Liver (tissue), 8 donors: ENCODE measurements at regions not wholly inside any gene's neighbourhood (a gene's known extent, or its start where the extent isn't known, plus 50 kb on each side); places are given as distances from the start of the nearest gene placed in this dataset.
"Not testable (repeated sequence)": the region's sequence is repeated elsewhere in the genome, so short reads cannot be mapped to it uniquely, and the experiment has no call there.

Experiments
- DNase-seq: peaks from one replicate; pipeline ENCODE4 v3.0.0-alpha.2; 2017; ENCODE audit warnings: low spot score
- H3K27ac ChIP-seq, 2 donors: one replicate each; pipeline ENCODE4 v1.7.0; 2013; ENCODE audit warnings: inconsistent platforms in 2 of 2, low read length in 2 of 2, control low read depth in 1 of 2, low read depth in 1 of 2, mild to moderate bottlenecking in 1 of 2
- H3K27me3 ChIP-seq, 4 donors: one replicate each; pipeline versions ENCODE4 v1.6.1 to v1.7.0; 2013; ENCODE audit warnings: low read length in 3 of 4, inconsistent platforms in 1 of 4, mild to moderate bottlenecking in 1 of 4, moderate library complexity in 1 of 4; ENCODE audit not compliant: control insufficient read depth in 4 of 4, insufficient read depth in 4 of 4
- H3K36me3 ChIP-seq, 4 donors: one replicate each; pipeline versions ENCODE4 v1.6.1 to v1.7.0; 2013; ENCODE audit warnings: low read length in 3 of 4, mild to moderate bottlenecking in 3 of 4, low read depth in 1 of 4, moderate library complexity in 1 of 4; ENCODE audit not compliant: control insufficient read depth in 4 of 4, insufficient read depth in 3 of 4
- H3K4me1 ChIP-seq, 4 donors: one replicate each; pipeline versions ENCODE4 v1.6.1 to v1.7.0; 2013; ENCODE audit warnings: low read length in 3 of 4, mild to moderate bottlenecking in 3 of 4, moderate library complexity in 1 of 4; ENCODE audit not compliant: control insufficient read depth in 4 of 4, insufficient read depth in 4 of 4
- H3K4me3 ChIP-seq, 3 donors: one replicate each; pipeline versions ENCODE4 v1.6.1 to v1.7.0; 2013; ENCODE audit warnings: low read length in 3 of 3, control low read depth in 1 of 3, low read depth in 1 of 3, mild to moderate bottlenecking in 1 of 3
- H3K9ac ChIP-seq, 2 donors: one replicate each; pipeline ENCODE4 v1.7.0; 2013; ENCODE audit warnings: low read length in 2 of 2, mild to moderate bottlenecking in 2 of 2, moderate library complexity in 2 of 2, control low read depth in 1 of 2, low read depth in 1 of 2
- H3K9me3 ChIP-seq, 4 donors: one replicate each; pipeline versions ENCODE4 v1.6.1 to v1.7.0; 2013; ENCODE audit warnings: low read length in 3 of 4; ENCODE audit not compliant: control insufficient read depth in 4 of 4
- ATF3 ChIP-seq: IDR thresholded peaks from 2 replicates; pipeline ENCODE4 v1.6.1; 2016; ENCODE audit warnings: antibody characterized with exemption
- CTCF ChIP-seq: fragments of 150-350 bp; IDR thresholded peaks from 2 replicates; pipeline ENCODE4 v1.5.1; 2017; ENCODE audit warnings: improper control_type of control experiment, low read depth, low read length; ENCODE audit not compliant: missing input control
- FOXA2 ChIP-seq: IDR thresholded peaks from 2 replicates; pipeline ENCODE4 v1.6.1; 2016; ENCODE audit warnings: antibody characterized with exemption
- GABPA ChIP-seq, 2 donors: IDR thresholded peaks in 1 of 2; conservative IDR thresholded peaks in 1 of 2; 2 replicates each; pipeline ENCODE4 v1.6.1; 2016; ENCODE audit warnings: antibody characterized with exemption in 2 of 2, mild to moderate bottlenecking in 1 of 2, moderate library complexity in 1 of 2
- HNF4A ChIP-seq, 2 donors: conservative IDR thresholded peaks; 2 replicates each; pipeline ENCODE4 v1.6.1; 2016; ENCODE audit warnings: antibody characterized with exemption in 2 of 2, mild to moderate bottlenecking in 2 of 2
- HNF4G ChIP-seq: IDR thresholded peaks from 2 replicates; pipeline ENCODE4 v1.6.1; 2016; ENCODE audit warnings: antibody characterized with exemption
- JUND ChIP-seq, 2 donors: IDR thresholded peaks; 2 replicates each; pipeline ENCODE4 v1.6.1; 2016; ENCODE audit warnings: antibody characterized with exemption in 2 of 2
- MAX ChIP-seq: IDR thresholded peaks from 2 replicates; pipeline ENCODE4 v1.6.1; 2016; ENCODE audit warnings: antibody characterized with exemption
- NR2F2 ChIP-seq: IDR thresholded peaks from 2 replicates; pipeline ENCODE4 v1.6.1; 2016; ENCODE audit warnings: antibody characterized with exemption
- RAD21 ChIP-seq, 2 donors: IDR thresholded peaks; 2 replicates each; pipeline ENCODE4 v1.6.1; 2016; ENCODE audit warnings: antibody characterized with exemption in 2 of 2, mild to moderate bottlenecking in 2 of 2
- SP1 ChIP-seq: IDR thresholded peaks from 2 replicates; pipeline ENCODE4 v1.6.1; 2018; ENCODE audit warnings: antibody characterized with exemption, mild to moderate bottlenecking
- TAF1 ChIP-seq: conservative IDR thresholded peaks from 2 replicates; pipeline ENCODE4 v1.6.1; 2016; ENCODE audit warnings: antibody characterized with exemption, mild to moderate bottlenecking
- YY1 ChIP-seq: IDR thresholded peaks from 2 replicates; pipeline ENCODE4 v1.6.1; 2016; ENCODE audit warnings: antibody characterized with exemption, mild to moderate bottlenecking
- ZBTB33 ChIP-seq: IDR thresholded peaks from 2 replicates; pipeline ENCODE4 v1.6.1; 2016; ENCODE audit warnings: antibody characterized with exemption
- WGBS: extraction: QIAGEN DNeasy Blood & Tissue Kit; methylation state at CpG from one replicate; pipeline ENCODE4 v1.1.7; 2013; 5-methylcytosine and 5-hydroxymethylcytosine counted together
- donor health status: healthy.
- donor health status: healthy.
- donor health status: healthy.
- donor health status: healthy.
- donor health status: healthy.

- 99% methylated on average over 1 of the region's 1 CpG for WGBS
- TF ChIP-seq NR2F2 (no peak), MAX (no peak), ATF3 (no peak), CTCF (no peak), ZBTB33 (no peak)
Measured at GRCh38 chr20:41690702-41691101, 72.5 kb upstream of the CHD6 start.

GRCh38 chr20:41686961-41687360 lies 68.8 kb upstream of the CHD6 start:
- WGBS, result 96% methylated on average over 6 of the region's 6 CpGs
- no peaks in the 10 kb centered on the region for H3K4me1 ChIP-seq
- no peak overlapping the region for H3K9ac ChIP-seq
- no peak overlapping the region for H3K27ac ChIP-seq
- DNase-seq, result no peak
- H3K36me3 ChIP-seq, result no peaks in the 10 kb centered on the region
- no peak for TF ChIP-seq HNF4A (conservative IDR thresholded peaks at IDR 0.05)
- no peak for TF ChIP-seq JUND (IDR thresholded peaks at IDR 0.05)
- no peak for TF ChIP-seq MAX
- no peaks in the 10 kb centered on the region for H3K9me3 ChIP-seq
- H3K27me3 ChIP-seq, result no peaks in the 10 kb centered on the region
- H3K4me3 ChIP-seq, result no peak overlapping the region

More at GRCh38 chr20:41690702-41691101, 72.5 kb upstream of the CHD6 start:
- H3K27ac ChIP-seq, result no peak overlapping the region
- H3K9me3 ChIP-seq, result no peaks in the 10 kb centered on the region
- DNase-seq, result no peak
- H3K9ac ChIP-seq, result no peak overlapping the region
- H3K4me3 ChIP-seq, result no peak overlapping the region
- H3K4me1 ChIP-seq, result peaks cover 0 to 11% (median 0%) of the 10 kb centered on the region in 4 donors
- H3K36me3 ChIP-seq, result no peaks in the 10 kb centered on the region
- no peaks in the 10 kb centered on the region for H3K27me3 ChIP-seq

- 71% methylated on average over 4 of the region's 4 CpGs for WGBS
- not testable (repeated sequence) for H3K9ac ChIP-seq, H3K27ac ChIP-seq, H3K9me3 ChIP-seq, DNase-seq, H3K27me3 ChIP-seq, H3K4me3 ChIP-seq, H3K36me3 ChIP-seq, H3K4me1 ChIP-seq
Measured at GRCh38 chr20:41685145-41685544, 67.0 kb upstream of the CHD6 start.

GRCh38 chr20:41678799-41679198 lies 60.6 kb upstream of the CHD6 start:
- no peak overlapping the region for H3K4me3 ChIP-seq
- TF ChIP-seq GABPA (IDR thresholded peaks at IDR 0.05 in 1 of 2, conservative IDR thresholded peaks at IDR 0.05 in 1 of 2) (no peak), YY1 (no peak), HNF4G (no peak), SP1 (no peak), FOXA2 (no peak), TAF1 (no peak), MAX (no peak), JUND (IDR thresholded peaks at IDR 0.05) (no peak), RAD21 (IDR thresholded peaks at IDR 0.05) (no peak)
- no peak for DNase-seq
- no peaks in the 10 kb centered on the region for H3K4me1 ChIP-seq
- 91% methylated on average over 2 of the region's 2 CpGs for WGBS
- H3K27me3 ChIP-seq, result no peaks in the 10 kb centered on the region
- H3K9ac ChIP-seq, result no peak overlapping the region
- H3K27ac ChIP-seq, result no peak overlapping the region
- H3K36me3 ChIP-seq, result no peaks in the 10 kb centered on the region
- H3K9me3 ChIP-seq, result no peaks in the 10 kb centered on the region
